MM.1S (cell line): ENCODE measurements at regions not wholly inside any gene's neighbourhood (a gene's known extent, or its start where the extent isn't known, plus 50 kb on each side); places are given as distances from the start of the nearest gene placed in this dataset.

ENCODE experiments used
- DNase-seq: peaks from one replicate; pipeline ENCODE4 v3.0.0-alpha.2; 2015
- H2AFZ ChIP-seq: fragments of 300-600 bp; sonication (generic); 2 replicates; pipeline ENCODE4 v1.6.0; 2016; ENCODE audit warnings: antibody characterized with exemption, low read length
- H3F3A ChIP-seq: fragments of 300-600 bp; sonication (generic); 2 replicates; pipeline ENCODE4 v1.6.1; 2016; ENCODE audit warnings: mild to moderate bottlenecking, antibody characterized with exemption, low read length, moderate library complexity, mixed read lengths; ENCODE audit not compliant: insufficient read depth
- H3K27ac ChIP-seq: fragments of 300-600 bp; sonication (generic); 2 replicates; pipeline ENCODE4 v1.5.1; 2016; ENCODE audit warnings: mild to moderate bottlenecking, low read length
- H3K27me3 ChIP-seq: fragments of 300-600 bp; sonication (generic); replicated peaks from 2 replicates; pipeline ENCODE4 v1.6.0; 2016; ENCODE audit warnings: low read length; ENCODE audit not compliant: insufficient read depth
- H3K36me3 ChIP-seq: fragments of 300-600 bp; sonication (generic); replicated peaks from 2 replicates; pipeline ENCODE4 v1.6.1; 2016; ENCODE audit warnings: mild to moderate bottlenecking, low read length, mixed read lengths; ENCODE audit not compliant: insufficient read depth
- H3K4me1 ChIP-seq: fragments of 300-600 bp; sonication (generic); 2 replicates; pipeline ENCODE4 v1.6.1; 2016; ENCODE audit warnings: low read length, mixed read lengths
- H3K4me2 ChIP-seq: fragments of 300-600 bp; sonication (generic); 2 replicates; pipeline ENCODE4 v1.6.0; 2016; ENCODE audit warnings: low read depth, low read length
- H3K4me3 ChIP-seq: fragments of 300-600 bp; sonication (generic); 2 replicates; pipeline ENCODE4 v1.5.1; 2016; ENCODE audit warnings: low read length, mixed read lengths
- H3K79me2 ChIP-seq: fragments of 300-600 bp; sonication (generic); 2 replicates; pipeline ENCODE4 v1.6.1; 2016; ENCODE audit warnings: mixed run types, low read length, mixed read lengths
- H3K9ac ChIP-seq: fragments of 300-600 bp; sonication (generic); 2 replicates; pipeline ENCODE4 v1.6.1; 2016; ENCODE audit warnings: low read length, mixed read lengths
- H3K9me2 ChIP-seq: fragments of 300-600 bp; sonication (generic); replicated peaks from 2 replicates; pipeline ENCODE4 v1.6.1; 2016; ENCODE audit warnings: mild to moderate bottlenecking, low read length, mixed read lengths; ENCODE audit not compliant: insufficient read depth
- H3K9me3 ChIP-seq: fragments of 300-600 bp; sonication (generic); replicated peaks from 2 replicates; pipeline ENCODE4 v1.6.1; 2016; ENCODE audit warnings: mild to moderate bottlenecking, low read length, mixed read lengths; ENCODE audit not compliant: insufficient read depth
- H4K20me1 ChIP-seq: fragments of 300-600 bp; sonication (generic); 2 replicates; pipeline ENCODE4 v1.6.1; 2016; ENCODE audit warnings: mild to moderate bottlenecking, low read length, moderate library complexity, mixed read lengths; ENCODE audit not compliant: insufficient read depth
- EZH2 ChIP-seq: fragments of 300-600 bp; sonication (generic); optimal IDR thresholded peaks from 2 replicates; pipeline ENCODE3; 2017; ENCODE audit warnings: low read depth, mild to moderate bottlenecking, antibody characterized with exemption, low read length, mixed read lengths
- EZH2phosphoT487 ChIP-seq: fragments of 300-600 bp; sonication (generic); IDR thresholded peaks from 2 replicates; pipeline ENCODE4 v1.6.1; 2018; ENCODE audit warnings: antibody characterized with exemption, low read length
- TF ChIP-seq, protein P1 (sequence below): fragments of 300-600 bp; sonication (generic); IDR thresholded peaks from 2 replicates; pipeline ENCODE4 v1.5.1; 2016; ENCODE audit warnings: antibody characterized with exemption, low read length, mixed read lengths

DNA sequence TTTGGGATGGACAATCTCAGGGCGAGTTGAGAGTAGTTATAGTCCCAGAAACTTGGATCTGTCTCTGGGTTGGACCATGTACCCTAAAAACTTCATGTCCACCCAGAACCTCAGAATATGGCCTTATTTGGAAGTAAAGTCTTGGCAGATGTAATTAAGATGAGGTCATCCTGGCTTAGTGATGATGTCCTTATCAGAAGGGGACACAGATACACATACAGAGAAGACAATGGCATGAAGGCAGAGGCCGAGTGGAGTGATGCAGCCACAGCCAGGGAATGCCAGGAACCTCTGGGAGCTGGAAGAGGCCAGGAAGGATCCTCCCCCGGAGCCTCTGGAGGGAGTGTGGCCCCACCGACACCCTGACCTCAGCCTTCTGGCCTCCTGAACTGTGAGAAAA lies 61.2 kb upstream of the STX18 start:
- Histone ChIP-seq H3K27ac (no peak overlapping the region), H3K9me2 (no peaks in the 10 kb centered on the region), H3K27me3 (no peaks in the 10 kb centered on the region), H3K4me3 (no peak overlapping the region), H3K4me1 (no peaks in the 10 kb centered on the region), H4K20me1 (no peaks in the 10 kb centered on the region), H2AFZ (no peak overlapping the region), H3K9ac (no peak overlapping the region), H3K9me3 (no peaks in the 10 kb centered on the region), H3F3A (no peaks in the 10 kb centered on the region), H3K4me2 (no peak overlapping the region), H3K79me2 (no peaks in the 10 kb centered on the region), H3K36me3 (no peaks in the 10 kb centered on the region)
- TF ChIP-seq, protein P1, sequence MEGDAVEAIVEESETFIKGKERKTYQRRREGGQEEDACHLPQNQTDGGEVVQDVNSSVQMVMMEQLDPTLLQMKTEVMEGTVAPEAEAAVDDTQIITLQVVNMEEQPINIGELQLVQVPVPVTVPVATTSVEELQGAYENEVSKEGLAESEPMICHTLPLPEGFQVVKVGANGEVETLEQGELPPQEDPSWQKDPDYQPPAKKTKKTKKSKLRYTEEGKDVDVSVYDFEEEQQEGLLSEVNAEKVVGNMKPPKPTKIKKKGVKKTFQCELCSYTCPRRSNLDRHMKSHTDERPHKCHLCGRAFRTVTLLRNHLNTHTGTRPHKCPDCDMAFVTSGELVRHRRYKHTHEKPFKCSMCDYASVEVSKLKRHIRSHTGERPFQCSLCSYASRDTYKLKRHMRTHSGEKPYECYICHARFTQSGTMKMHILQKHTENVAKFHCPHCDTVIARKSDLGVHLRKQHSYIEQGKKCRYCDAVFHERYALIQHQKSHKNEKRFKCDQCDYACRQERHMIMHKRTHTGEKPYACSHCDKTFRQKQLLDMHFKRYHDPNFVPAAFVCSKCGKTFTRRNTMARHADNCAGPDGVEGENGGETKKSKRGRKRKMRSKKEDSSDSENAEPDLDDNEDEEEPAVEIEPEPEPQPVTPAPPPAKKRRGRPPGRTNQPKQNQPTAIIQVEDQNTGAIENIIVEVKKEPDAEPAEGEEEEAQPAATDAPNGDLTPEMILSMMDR: no peak
- TF ChIP-seq EZH2phosphoT487 (no peak), EZH2 (no peak)
- DNase-seq: no peak

DNA sequence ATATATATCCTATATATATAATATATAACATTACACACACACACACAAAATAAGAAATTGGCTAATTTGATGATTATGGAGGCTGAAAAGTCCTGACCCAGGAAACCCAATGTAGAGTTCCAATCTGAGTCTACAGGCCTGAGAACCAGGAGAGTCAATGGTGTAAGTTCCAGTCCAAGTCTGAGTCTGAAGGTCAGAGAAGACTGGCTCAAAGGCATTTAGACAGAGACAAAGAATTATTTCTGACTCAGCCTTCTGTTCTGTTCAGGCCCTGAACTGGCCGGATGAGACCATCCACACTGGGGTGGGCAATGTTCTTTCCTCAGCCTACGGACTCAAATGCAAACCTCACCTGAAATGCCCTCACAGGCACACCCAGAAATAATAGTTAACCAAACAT lies 60.6 kb upstream of the STX18 start:
- no peaks in the 10 kb centered on the region for H3K9me2 ChIP-seq
- H3K9me3 ChIP-seq: no peaks in the 10 kb centered on the region
- H3K27ac ChIP-seq: no peak overlapping the region
- H3K36me3 ChIP-seq: no peaks in the 10 kb centered on the region
- H3K4me2 ChIP-seq: no peak overlapping the region
- H4K20me1 ChIP-seq: no peaks in the 10 kb centered on the region
- no peaks in the 10 kb centered on the region for H3K79me2 ChIP-seq
- no peak overlapping the region for H3K9ac ChIP-seq
- H2AFZ ChIP-seq: no peak overlapping the region
- no peaks in the 10 kb centered on the region for H3F3A ChIP-seq
- no peaks in the 10 kb centered on the region for H3K4me1 ChIP-seq
- H3K4me3 ChIP-seq: no peak overlapping the region
- DNase-seq: no peak
- no peaks in the 10 kb centered on the region for H3K27me3 ChIP-seq
- TF ChIP-seq EZH2phosphoT487: no peak
- TF ChIP-seq, protein P1: no peak
- no peak for TF ChIP-seq EZH2

DNA sequence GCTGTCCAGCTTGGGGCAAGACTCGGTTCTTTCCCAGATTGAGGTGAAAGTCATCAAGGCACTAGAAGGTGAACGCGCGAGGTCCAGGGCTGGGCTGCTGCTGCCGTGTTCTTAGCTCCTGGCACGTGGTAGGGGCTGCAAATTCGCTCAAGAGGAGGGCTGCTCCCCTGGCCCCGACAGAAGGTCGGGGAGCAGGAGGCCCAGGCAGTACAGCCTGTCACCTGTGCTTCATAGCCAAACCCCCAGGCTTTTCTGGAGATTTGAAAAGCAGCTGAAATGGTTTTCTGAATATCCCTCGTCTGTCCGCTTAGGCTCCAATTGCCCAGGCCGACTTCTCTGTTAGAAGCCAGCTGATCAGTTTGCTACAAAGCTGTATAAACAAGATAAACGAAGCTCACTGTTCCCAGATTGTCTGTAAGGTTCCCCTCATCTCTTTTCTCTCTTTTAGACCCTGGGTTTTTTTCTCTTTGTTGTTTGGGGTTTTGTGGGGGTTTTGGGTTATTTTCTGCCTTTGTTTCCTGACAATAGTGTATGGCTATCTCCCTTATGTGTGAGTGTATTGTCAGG lies 60.0 kb upstream of the STX18 start:
- Histone ChIP-seq H3K27ac (no peak overlapping the region), H3K79me2 (no peaks in the 10 kb centered on the region), H3F3A (no peaks in the 10 kb centered on the region), H3K9ac (no peak overlapping the region), H3K27me3 (no peaks in the 10 kb centered on the region), H3K4me1 (no peaks in the 10 kb centered on the region), H3K9me2 (no peaks in the 10 kb centered on the region), H2AFZ (no peak overlapping the region), H3K4me3 (no peak overlapping the region), H3K36me3 (no peaks in the 10 kb centered on the region), H3K9me3 (no peaks in the 10 kb centered on the region), H3K4me2 (no peak overlapping the region), H4K20me1 (no peaks in the 10 kb centered on the region)
- TF ChIP-seq EZH2: no peak
- TF ChIP-seq, protein P1: no peak
- TF ChIP-seq EZH2phosphoT487: no peak
- DNase-seq: no peak
